ENCODE measurements at regions not wholly inside any gene's neighbourhood (a gene's known extent, or its start where the extent isn't known, plus 50 kb on each side); places are given as distances from the start of the nearest gene placed in this dataset.

DNA sequence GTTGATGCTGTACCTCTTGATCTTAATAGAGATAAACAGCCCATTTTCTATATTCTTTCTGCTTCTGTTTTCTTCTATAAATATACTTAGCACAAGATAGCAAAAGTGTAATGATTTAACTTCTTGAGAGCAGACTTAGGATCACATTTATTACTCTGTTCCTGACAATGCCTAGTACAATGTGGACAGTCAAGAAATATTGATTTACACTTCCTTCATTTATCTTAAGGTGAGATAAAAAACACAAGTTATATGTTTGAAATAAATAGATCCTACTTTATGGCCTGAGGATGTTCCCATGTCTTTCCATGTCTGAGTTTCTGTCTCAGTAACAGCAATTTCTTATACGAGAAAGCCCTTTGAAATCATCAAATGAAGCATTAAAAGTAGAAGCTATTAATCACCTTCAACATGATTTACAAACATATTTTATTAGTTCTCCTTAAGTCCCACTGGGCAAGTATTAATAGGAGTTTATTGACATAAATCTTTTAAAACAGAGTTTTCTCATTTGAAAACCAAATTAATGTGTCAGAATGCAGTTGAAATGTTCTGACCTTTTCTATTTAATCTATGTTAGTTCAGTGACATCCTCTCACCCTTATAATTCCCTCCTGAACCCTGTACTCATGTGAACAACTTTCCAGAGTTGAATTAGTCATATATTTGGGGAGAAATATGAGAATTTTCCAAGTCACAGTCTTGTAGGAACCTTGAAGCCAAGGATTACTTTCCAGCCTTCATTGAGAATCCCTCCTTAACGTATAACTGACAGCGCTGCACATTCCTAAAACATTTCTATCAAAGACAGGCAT is 1611.7 kb upstream of the TENM4 start:
- H3K27ac ChIP-seq (ENCODE audit: low read depth, low read length) = no peak overlapping the region
- H3K27me3 ChIP-seq (ENCODE audit: control insufficient read depth, insufficient read depth, low read length) = no peaks in the 10 kb centered on the region
- H3K4me3 ChIP-seq (ENCODE audit: low read depth, low read length) = no peak overlapping the region
- CTCF ChIA-PET = no interaction called here
- no peak for DNase-seq (ENCODE audit: low read depth, low spot score)
- POLR2A ChIA-PET = no interaction called here
- TF ChIP-seq CTCF (IDR thresholded peaks at IDR 0.05; ENCODE audit: low read depth, low read length) = no peak
- no peaks in the 10 kb centered on the region for H3K9me3 ChIP-seq (ENCODE audit: control insufficient read depth, insufficient read depth, low read length)

DNA sequence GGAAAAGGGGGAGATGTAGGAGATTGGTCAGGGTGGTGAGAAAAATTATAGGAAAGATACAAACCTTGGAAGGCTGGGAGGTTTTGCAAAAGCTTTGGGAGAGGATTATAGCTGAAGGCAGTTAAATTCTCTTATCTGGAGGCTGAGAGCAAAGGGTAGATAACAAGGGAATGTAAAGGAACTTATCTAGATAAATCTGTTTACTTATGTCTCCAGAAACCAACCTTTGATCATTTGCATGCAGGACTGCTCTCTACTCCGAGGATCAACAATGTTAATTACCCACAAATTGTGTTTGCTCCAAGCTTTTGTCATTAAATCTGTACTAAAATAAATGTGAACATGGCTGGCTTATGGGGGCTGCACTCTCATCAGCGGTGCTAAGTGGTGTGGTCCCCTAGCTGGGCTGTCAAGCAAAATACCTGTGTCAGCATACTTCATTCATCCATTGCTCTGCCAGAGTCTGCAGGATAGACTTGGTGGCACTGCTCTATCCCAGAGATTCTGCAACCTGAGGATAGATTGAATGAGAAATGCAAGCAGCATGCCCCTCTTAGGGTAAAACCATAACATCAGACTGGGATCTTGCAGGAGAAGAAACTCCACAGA is 1599.2 kb upstream of the TENM4 start:
- no peak overlapping the region for H3K4me3 ChIP-seq (ENCODE audit: low read depth, low read length)
- no peaks in the 10 kb centered on the region for H3K9me3 ChIP-seq (ENCODE audit: control insufficient read depth, insufficient read depth, low read length)
- POLR2A ChIA-PET = no interaction called here
- no peak for DNase-seq (ENCODE audit: low read depth, low spot score)
- no peak overlapping the region for H3K27ac ChIP-seq (ENCODE audit: low read depth, low read length)
- CTCF ChIA-PET = no interaction called here
- TF ChIP-seq CTCF (IDR thresholded peaks at IDR 0.05; ENCODE audit: low read depth, low read length) = no peak
- H3K27me3 ChIP-seq (ENCODE audit: control insufficient read depth, insufficient read depth, low read length) = no peaks in the 10 kb centered on the region

- Histone ChIP-seq H3K9me3 (ENCODE audit: control insufficient read depth, insufficient read depth, low read length) (no peaks in the 10 kb centered on the region), H3K27ac (ENCODE audit: low read depth, low read length) (no peak overlapping the region), H3K27me3 (ENCODE audit: control insufficient read depth, insufficient read depth, low read length) (no peaks in the 10 kb centered on the region), H3K4me3 (ENCODE audit: low read depth, low read length) (no peak overlapping the region)
- CTCF ChIA-PET = no interaction called here
- no peak for TF ChIP-seq CTCF (IDR thresholded peaks at IDR 0.05; ENCODE audit: low read depth, low read length)
- POLR2A ChIA-PET = no interaction called here
- no peak for DNase-seq (ENCODE audit: low read depth, low spot score)
These were observed 1595.5 kb upstream of the TENM4 start for GRCh38 chr11:81036168-81036870.

DNA sequence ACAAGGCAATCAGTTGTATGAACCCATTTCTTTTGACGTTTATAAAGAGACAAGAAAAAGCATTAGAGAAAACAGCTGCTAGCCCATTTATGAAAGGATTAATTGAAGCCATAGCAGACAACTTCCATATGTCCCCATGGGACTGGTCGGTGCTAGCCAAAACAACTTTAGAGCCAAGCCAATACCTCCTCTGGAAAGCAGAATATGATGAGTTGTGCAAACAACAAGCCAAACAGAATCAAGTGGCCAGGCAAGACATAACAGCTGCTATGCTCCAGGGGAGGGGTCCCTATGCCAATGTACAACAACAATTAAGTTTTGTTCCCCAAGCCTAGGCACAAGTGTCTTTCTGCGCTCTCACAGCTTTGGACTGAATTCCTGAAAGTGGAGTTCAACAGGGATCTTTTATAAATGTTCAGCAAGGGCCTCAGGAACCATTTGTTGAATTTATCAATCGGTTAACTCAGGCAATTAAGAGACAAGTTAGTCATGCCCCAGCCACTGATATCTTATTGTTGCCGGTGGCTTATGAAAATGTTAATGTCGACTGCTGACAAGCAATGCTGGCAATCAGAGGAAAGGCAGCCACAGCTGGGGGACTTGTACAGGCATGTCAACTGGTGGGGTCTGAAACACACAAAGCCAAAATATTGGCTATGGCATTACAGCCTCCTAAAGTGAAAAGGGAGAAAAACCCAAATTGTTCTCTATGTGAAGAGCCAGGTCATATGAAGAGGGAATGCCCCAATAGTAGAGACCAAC is 1593.1 kb upstream of the TENM4 start:
- CTCF ChIA-PET = no interaction called here
- Histone ChIP-seq H3K4me3 (ENCODE audit: low read depth, low read length) (no peak overlapping the region), H3K27ac (ENCODE audit: low read depth, low read length) (no peak overlapping the region), H3K27me3 (ENCODE audit: control insufficient read depth, insufficient read depth, low read length) (no peaks in the 10 kb centered on the region), H3K9me3 (ENCODE audit: control insufficient read depth, insufficient read depth, low read length) (no peaks in the 10 kb centered on the region)
- POLR2A ChIA-PET = no interaction called here
- no peak for TF ChIP-seq CTCF (IDR thresholded peaks at IDR 0.05; ENCODE audit: low read depth, low read length)
- DNase-seq (ENCODE audit: low read depth, low spot score) = no peak
